HFFc6 (cell line): ENCODE measurements at regions not wholly inside any gene's neighbourhood (a gene's known extent, or its start where the extent isn't known, plus 50 kb on each side); places are given as distances from the start of the nearest gene placed in this dataset.

ENCODE experiments used
- DNase-seq: peaks from one replicate; pipeline ENCODE4 v3.0.0-alpha.2; 2018
- H3K27ac Mint-ChIP-seq: 2 replicates; pipeline ENCODE4 v1.8.0; 2020; ENCODE audit warnings: mild to moderate bottlenecking, mixed read lengths
- H3K27me3 Mint-ChIP-seq: 2 replicates; pipeline ENCODE4 v1.8.0; 2021; ENCODE audit warnings: mild to moderate bottlenecking, moderate library complexity, mixed read lengths; ENCODE audit not compliant: insufficient read depth
- H3K36me3 Mint-ChIP-seq: 2 replicates; pipeline ENCODE4 v1.8.0; 2021; ENCODE audit warnings: low read depth, mixed read lengths
- H3K4me1 Mint-ChIP-seq: 2 replicates; pipeline ENCODE4 v1.8.0; 2020; ENCODE audit warnings: low read depth, mixed read lengths
- H3K4me3 Mint-ChIP-seq: 2 replicates; pipeline ENCODE4 v1.8.0; 2020; ENCODE audit warnings: mild to moderate bottlenecking, moderate library complexity, mixed read lengths
- H3K9me3 Mint-ChIP-seq: 2 replicates; pipeline ENCODE4 v1.8.0; 2020; ENCODE audit warnings: mild to moderate bottlenecking, mixed read lengths
- CTCF ChIP-seq: fragments of 200-600 bp; sonication (generic); IDR thresholded peaks from 2 replicates; pipeline ENCODE4 v1.5.0; 2021; ENCODE audit warnings: antibody characterized with exemption, mild to moderate bottlenecking

- Mint-ChIP-seq H3K9me3 (peaks cover 13% of the 10 kb centered on the region), H3K27ac (no peak overlapping the region), H3K27me3 (peaks cover 4% of the 10 kb centered on the region), H3K36me3 (no peaks in the 10 kb centered on the region), H3K4me1 (peaks cover 7% of the 10 kb centered on the region), H3K4me3 (no peak overlapping the region)
- no peak for TF ChIP-seq CTCF
- DNase-seq = no peak
These were observed 74.9 kb downstream of the ANKEF1 start for GRCh38 chr20:10109641-10110040.

- H3K4me1 Mint-ChIP-seq = peaks cover 12% of the 10 kb centered on the region
- no peak for TF ChIP-seq CTCF
- H3K4me3 Mint-ChIP-seq = no peak overlapping the region
- peaks cover 13% of the 10 kb centered on the region for H3K9me3 Mint-ChIP-seq
- H3K27me3 Mint-ChIP-seq = peaks cover 4% of the 10 kb centered on the region
- no peaks in the 10 kb centered on the region for H3K36me3 Mint-ChIP-seq
- DNase-seq = no peak
- no peak overlapping the region for H3K27ac Mint-ChIP-seq
These were observed 75.4 kb downstream of the ANKEF1 start for GRCh38 chr20:10110151-10110550.

GRCh38 chr20:10111139-10111958, 76.6 kb downstream of the ANKEF1 start:
- H3K9me3 Mint-ChIP-seq = peaks cover 10% of the 10 kb centered on the region
- H3K27me3 Mint-ChIP-seq = peaks cover 4% of the 10 kb centered on the region
- no peaks in the 10 kb centered on the region for H3K36me3 Mint-ChIP-seq
- DNase-seq = no peak
- peaks cover 19% of the 10 kb centered on the region for H3K4me1 Mint-ChIP-seq
- H3K4me3 Mint-ChIP-seq = no peak overlapping the region
- H3K27ac Mint-ChIP-seq = no peak overlapping the region
- no peak for TF ChIP-seq CTCF

- DNase-seq = no peak
- no peak overlapping the region for H3K27ac Mint-ChIP-seq
These were observed 77.1 kb downstream of the ANKEF1 start for GRCh38 chr20:10111959-10112250.

GRCh38 chr20:10113746-10114145, 79.0 kb downstream of the ANKEF1 start:
- TF ChIP-seq CTCF = no peak
- no peaks in the 10 kb centered on the region; the same call in 1 of the 2 replicates for H3K36me3 Mint-ChIP-seq
- peaks cover 4% of the 10 kb centered on the region for H3K27me3 Mint-ChIP-seq
- H3K4me3 Mint-ChIP-seq = no peak overlapping the region
- H3K4me1 Mint-ChIP-seq = peaks cover 19% of the 10 kb centered on the region
- H3K9me3 Mint-ChIP-seq = peaks cover 2% of the 10 kb centered on the region
- H3K27ac Mint-ChIP-seq = no peak overlapping the region
- DNase-seq = no peak

More at GRCh38 chr20:10111959-10112250, 77.1 kb downstream of the ANKEF1 start:
- peaks cover 4% of the 10 kb centered on the region for H3K27me3 Mint-ChIP-seq
- H3K9me3 Mint-ChIP-seq = peaks cover 6% of the 10 kb centered on the region
- peaks cover 19% of the 10 kb centered on the region for H3K4me1 Mint-ChIP-seq
- no peaks in the 10 kb centered on the region for H3K36me3 Mint-ChIP-seq
- no peak for TF ChIP-seq CTCF
- H3K4me3 Mint-ChIP-seq = no peak overlapping the region
